ENCODE measurements at regions not wholly inside any gene's neighbourhood (a gene's known extent, or its start where the extent isn't known, plus 50 kb on each side); places are given as distances from the start of the nearest gene placed in this dataset.

DNA sequence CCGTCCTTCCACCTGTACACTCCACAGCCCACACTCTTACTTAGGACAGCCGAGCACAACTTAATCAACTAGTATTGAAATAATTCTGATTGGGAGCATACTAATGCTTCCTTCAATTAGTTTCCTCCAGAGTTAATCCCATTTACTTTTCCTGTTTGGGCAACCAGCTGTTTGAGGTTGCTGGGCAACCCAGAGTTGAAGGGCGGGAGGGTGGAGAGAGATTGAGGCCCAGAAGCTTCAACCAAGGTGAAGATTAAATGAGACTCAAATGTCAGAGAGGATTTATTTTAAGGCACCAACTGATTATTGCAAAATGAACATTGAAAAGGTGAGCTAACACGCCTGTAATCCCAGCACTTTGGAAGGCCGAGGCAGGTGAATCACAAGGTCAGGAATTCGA, 428.5 kb upstream of the SEMA6D start:
- Histone ChIP-seq H3K9me3 (ENCODE audit: insufficient read depth in 2 of 2, low read depth in 1 of 2, low read length in 1 of 2) (no peaks in the 10 kb centered on the region), H3K27me3 (replicated peaks in 1 of 4; ENCODE audit: control insufficient read depth in 3 of 4, extremely low read depth in 1 of 4, insufficient read depth in 3 of 4, low read length in 3 of 4) (peaks cover 0 to 1% (median 0%) of the 10 kb centered on the region in 4 experiments; a peak in 1 of 7 replicates), H3K23me2 (ENCODE audit: low read depth, low read length) (no peaks in the 10 kb centered on the region), H3K79me2 (ENCODE audit: control insufficient read depth in 1 of 2, insufficient read depth in 2 of 2, low read length in 2 of 2) (no peaks in the 10 kb centered on the region), H3K14ac (ENCODE audit: insufficient read length) (no peak overlapping the region), H3K36me3 (ENCODE audit: control insufficient read depth in 2 of 4, insufficient read depth in 4 of 4, low read length in 3 of 4) (no peaks in the 10 kb centered on the region), H2BK15ac (ENCODE audit: low read length) (no peak overlapping the region), H2BK5ac (ENCODE audit: low read depth, low read length) (no peak overlapping the region), H2AK5ac (ENCODE audit: low read depth, low read length) (no peak overlapping the region), H3K27ac (ENCODE audit: low read depth, low read length) (no peak overlapping the region), H4K20me1 (replicated peaks in 1 of 2; ENCODE audit: control insufficient read depth in 1 of 2, insufficient read depth in 2 of 2, low read length in 2 of 2) (no peaks in the 10 kb centered on the region), H3K23ac (ENCODE audit: insufficient read length) (no peak overlapping the region), H3K9ac (replicated peaks in 1 of 4; ENCODE audit: extremely low read depth in 1 of 4, low read depth in 3 of 4, low read length in 3 of 4) (no peak overlapping the region), H2BK12ac (ENCODE audit: low read depth, low read length) (no peak overlapping the region), H2BK120ac (replicated peaks; ENCODE audit: low read depth, low read length) (no peak overlapping the region), H3K79me1 (ENCODE audit: low read depth, low read length) (no peaks in the 10 kb centered on the region), H4K5ac (ENCODE audit: insufficient read length, low read depth, low read length) (no peak overlapping the region), H3K4me3 (ENCODE audit: extremely low read depth in 1 of 4, insufficient read depth in 2 of 4, low read depth in 3 of 4, low read length in 4 of 4) (no peak overlapping the region), H3K18ac (ENCODE audit: extremely low read depth, low read length) (no peak overlapping the region), H2AFZ (ENCODE audit: low read length) (no peak overlapping the region), H4K8ac (ENCODE audit: extremely low read depth, insufficient read depth, low read length) (no peak overlapping the region), H3K4ac (replicated peaks; ENCODE audit: insufficient read length, low read depth, low read length) (no peak overlapping the region), H4K91ac (replicated peaks; ENCODE audit: insufficient read length, low read length) (no peak overlapping the region), H3K4me1 (replicated peaks in 1 of 4; ENCODE audit: control insufficient read depth in 3 of 4, insufficient read depth in 4 of 4, low read length in 3 of 4) (no peaks in the 10 kb centered on the region), H3K4me2 (ENCODE audit: insufficient read depth in 1 of 2, low read depth in 2 of 2, low read length in 2 of 2) (no peak overlapping the region), H3K56ac (replicated peaks; ENCODE audit: insufficient read length, low read depth, low read length) (no peak overlapping the region), H2BK20ac (ENCODE audit: low read length) (no peak overlapping the region)
- POLR2A ChIA-PET (ENCODE audit: partially characterized antibody), result no interaction called here
- no peak for FAIRE-seq
- 94% methylated on average over 6 of the region's 6 CpGs; no CpG with 5 or more reads in 1 of the 2 experiments for WGBS, 2 experiments (ENCODE audit: extremely low coverage in 1 of 2, insufficient coverage in 1 of 2, insufficient read length in 1 of 2, insufficient replicate concordance in 2 of 2, low coverage in 1 of 2, low lambda C conversion rate in 2 of 2, missing lambda C conversion rate in 1 of 2)
- DNase-seq (ENCODE audit: low read depth in 1 of 2, low spot score in 2 of 2), result no peak
- CTCF ChIA-PET (ENCODE audit: partially characterized antibody), result no interaction called here
- TF ChIP-seq EZH2 (IDR thresholded peaks at IDR 0.05; ENCODE audit: low read depth, low read length, severe bottlenecking), result no peak
- TF ChIP-seq SUZ12 (IDR thresholded peaks at IDR 0.05; ENCODE audit: low read length), result no peak
- TF ChIP-seq EP300 (IDR thresholded peaks at IDR 0.05; ENCODE audit: borderline replicate concordance in 1 of 2, low read depth in 2 of 2, low read length in 2 of 2), result no peak
- no peak for TF ChIP-seq ZNF274 (IDR thresholded peaks at IDR 0.05; ENCODE audit: borderline replicate concordance, extremely low read depth, low read length)
- no peak for TF ChIP-seq SP1 (IDR thresholded peaks at IDR 0.05; ENCODE audit: low read depth, low read length)
- no peak for TF ChIP-seq SP2 (IDR thresholded peaks at IDR 0.05; ENCODE audit: low read length)
- TF ChIP-seq POLR2AphosphoS5 (IDR thresholded peaks at IDR 0.05; ENCODE audit: low read depth, low read length), result no peak
- TF ChIP-seq GABPA (IDR thresholded peaks at IDR 0.05; ENCODE audit: borderline replicate concordance, insufficient read depth, low read length), result no peak
- no peak for TF ChIP-seq ASH2L (IDR thresholded peaks at IDR 0.05; ENCODE audit: low read length)
- TF ChIP-seq TBP (IDR thresholded peaks at IDR 0.05; ENCODE audit: low read depth, low read length), result no peak
- TF ChIP-seq CEBPB (IDR thresholded peaks at IDR 0.05; ENCODE audit: low read depth, low read length), result no peak
- TF ChIP-seq KDM1A (IDR thresholded peaks at IDR 0.05; ENCODE audit: borderline replicate concordance, low read length), result no peak
- TF ChIP-seq, protein P1, sequence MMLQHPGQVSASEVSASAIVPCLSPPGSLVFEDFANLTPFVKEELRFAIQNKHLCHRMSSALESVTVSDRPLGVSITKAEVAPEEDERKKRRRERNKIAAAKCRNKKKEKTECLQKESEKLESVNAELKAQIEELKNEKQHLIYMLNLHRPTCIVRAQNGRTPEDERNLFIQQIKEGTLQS (IDR thresholded peaks at IDR 0.05; ENCODE audit: insufficient read depth, low read depth, low read length), result no peak
- TF ChIP-seq SIRT6 (IDR thresholded peaks at IDR 0.05; ENCODE audit: low read length), result no peak
- no peak for TF ChIP-seq SIX5 (IDR thresholded peaks at IDR 0.05; ENCODE audit: low read depth, low read length)
- TF ChIP-seq, protein P2, sequence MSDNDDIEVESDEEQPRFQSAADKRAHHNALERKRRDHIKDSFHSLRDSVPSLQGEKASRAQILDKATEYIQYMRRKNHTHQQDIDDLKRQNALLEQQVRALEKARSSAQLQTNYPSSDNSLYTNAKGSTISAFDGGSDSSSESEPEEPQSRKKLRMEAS (IDR thresholded peaks at IDR 0.05), result no peak

Measured in H1 (cell line).